GM23248 (cell line): ENCODE measurements at regions not wholly inside any gene's neighbourhood (a gene's known extent, or its start where the extent isn't known, plus 50 kb on each side); places are given as distances from the start of the nearest gene placed in this dataset.

Experiments
- EZH2 ChIP-seq: fragments of 200-600 bp; sonication (generic); IDR thresholded peaks from 2 replicates; pipeline ENCODE4 v1.6.1; 2018; ENCODE audit warnings: antibody characterized with exemption, mild to moderate bottlenecking; ENCODE audit not compliant: insufficient read depth, poor library complexity, severe bottlenecking
- EZH2phosphoT487 ChIP-seq: fragments of 200-600 bp; sonication (generic); IDR thresholded peaks from 2 replicates; pipeline ENCODE4 v1.6.1; 2018; ENCODE audit warnings: antibody characterized with exemption, moderate library complexity, mild to moderate bottlenecking, low read depth; ENCODE audit not compliant: insufficient read depth

DNA sequence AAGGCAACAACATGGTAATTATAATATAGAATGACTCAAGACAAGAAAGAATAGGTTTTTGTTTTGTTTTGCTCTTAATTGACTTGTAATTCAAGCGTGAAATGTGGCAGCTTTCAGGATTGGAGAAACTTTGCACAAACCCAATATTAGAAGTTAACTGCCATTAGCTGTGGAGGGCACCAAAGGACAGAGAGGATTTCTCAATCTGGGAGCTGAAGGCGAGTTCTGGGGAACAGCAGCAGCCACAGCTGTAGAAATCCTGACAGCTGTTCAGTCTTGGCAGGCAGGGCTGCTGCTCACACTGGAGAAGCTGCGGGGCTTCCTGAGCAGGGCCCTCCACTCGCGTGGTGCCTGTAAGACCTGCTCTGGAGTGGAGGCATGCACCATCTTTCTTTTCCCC lies 182.2 kb upstream of the IL12A start:
- TF ChIP-seq EZH2phosphoT487 (no peak), EZH2 (no peak)
